ELR (cell line): ENCODE measurements at regions not wholly inside any gene's neighbourhood (a gene's known extent, or its start where the extent isn't known, plus 50 kb on each side); places are given as distances from the start of the nearest gene placed in this dataset.
"Not testable (repeated sequence)": the region's sequence is repeated elsewhere in the genome, so short reads cannot be mapped to it uniquely, and the experiment has no call there.

Experiments used
- DNase-seq: peaks from one replicate; pipeline ENCODE4 v3.0.0-alpha.2; 2015; ENCODE audit warnings: low read depth

GRCh38 chr9:6160579-6160978, 55.0 kb upstream of the IL33 start:
- no peak for DNase-seq

- DNase-seq: peak; percentile 77
Measured at GRCh38 chr9:6153425-6153824, 62.2 kb upstream of the IL33 start.

- no peak for DNase-seq
Measured at GRCh38 chr9:6152788-6153187, 62.8 kb upstream of the IL33 start.

- DNase-seq: no peak
Measured at GRCh38 chr9:6150483-6150882, 65.1 kb upstream of the IL33 start.

GRCh38 chr9:6149315-6149714, 66.3 kb upstream of the IL33 start:
- DNase-seq: no peak

- no peak for DNase-seq
Measured at GRCh38 chr9:6147846-6148245, 67.8 kb upstream of the IL33 start.

- DNase-seq: no peak
Measured at GRCh38 chr9:6144947-6145346, 70.7 kb upstream of the IL33 start.

GRCh38 chr9:6142799-6143454, 72.7 kb upstream of the IL33 start:
- no peak for DNase-seq

- DNase-seq: not testable (repeated sequence)
Measured at GRCh38 chr9:6135780-6136179, 79.8 kb upstream of the IL33 start.

- peak; percentile 41 for DNase-seq
Measured at GRCh38 chr9:6134661-6135180, 80.9 kb upstream of the IL33 start.

- peak; percentile 46 for DNase-seq
Measured at GRCh38 chr9:6133346-6134063, 82.1 kb upstream of the IL33 start.

GRCh38 chr9:6132650-6133049, 83.0 kb upstream of the IL33 start:
- DNase-seq: no peak

GRCh38 chr9:6128030-6128429, 87.6 kb upstream of the IL33 start:
- DNase-seq: no peak

- DNase-seq: no peak
Measured at GRCh38 chr9:6126377-6126776, 89.2 kb upstream of the IL33 start.

GRCh38 chr9:6123416-6123815, 92.2 kb upstream of the IL33 start:
- no peak for DNase-seq

- no peak for DNase-seq
Measured at GRCh38 chr9:6121707-6122106, 93.9 kb upstream of the IL33 start.

- no peak for DNase-seq
Measured at GRCh38 chr9:6114424-6114823, 99.0 kb upstream of the RANBP6 start.

GRCh38 chr9:6113819-6114218, 98.4 kb upstream of the RANBP6 start:
- DNase-seq: no peak

GRCh38 chr9:6113312-6113711, 97.9 kb upstream of the RANBP6 start:
- DNase-seq: peak; percentile 36

- DNase-seq: peak; percentile 18
Measured at GRCh38 chr9:6109986-6110385, 94.6 kb upstream of the RANBP6 start.

GRCh38 chr9:6109571-6109970, 94.1 kb upstream of the RANBP6 start:
- DNase-seq: peak; percentile 64

GRCh38 chr9:6106711-6107339, 91.4 kb upstream of the RANBP6 start:
- DNase-seq: peak; percentile 62

GRCh38 chr9:6105738-6106137, 90.3 kb upstream of the RANBP6 start:
- DNase-seq: no peak
